ENCODE measurements at regions not wholly inside any gene's neighbourhood (a gene's known extent, or its start where the extent isn't known, plus 50 kb on each side); places are given as distances from the start of the nearest gene placed in this dataset.
"Not testable (repeated sequence)": the region's sequence is repeated elsewhere in the genome, so short reads cannot be mapped to it uniquely, and the experiment has no call there.

GRCh38 chr14:76701981-76702380, 59.3 kb upstream of the VASH1 start:
- DNase-seq: no peak
- WGBS, 5 donors: 79 to 98% (median 91%) methylated on average over 3 of the region's 3 CpGs
- Histone ChIP-seq H3K4me3 (no peak overlapping the region), H3K27ac (no peak overlapping the region), H3K9me3 (no peaks in the 10 kb centered on the region), H3K27me3 (replicated peaks in 1 of 7) (no peaks in the 10 kb centered on the region), H3K4me1 (no peaks in the 10 kb centered on the region), H3K36me3 (no peaks in the 10 kb centered on the region)
- TF ChIP-seq POLR2A (IDR thresholded peaks at IDR 0.05) (no peak), POLR2AphosphoS5 (IDR thresholded peaks at IDR 0.05) (no peak)
- TF ChIP-seq, protein P1, sequence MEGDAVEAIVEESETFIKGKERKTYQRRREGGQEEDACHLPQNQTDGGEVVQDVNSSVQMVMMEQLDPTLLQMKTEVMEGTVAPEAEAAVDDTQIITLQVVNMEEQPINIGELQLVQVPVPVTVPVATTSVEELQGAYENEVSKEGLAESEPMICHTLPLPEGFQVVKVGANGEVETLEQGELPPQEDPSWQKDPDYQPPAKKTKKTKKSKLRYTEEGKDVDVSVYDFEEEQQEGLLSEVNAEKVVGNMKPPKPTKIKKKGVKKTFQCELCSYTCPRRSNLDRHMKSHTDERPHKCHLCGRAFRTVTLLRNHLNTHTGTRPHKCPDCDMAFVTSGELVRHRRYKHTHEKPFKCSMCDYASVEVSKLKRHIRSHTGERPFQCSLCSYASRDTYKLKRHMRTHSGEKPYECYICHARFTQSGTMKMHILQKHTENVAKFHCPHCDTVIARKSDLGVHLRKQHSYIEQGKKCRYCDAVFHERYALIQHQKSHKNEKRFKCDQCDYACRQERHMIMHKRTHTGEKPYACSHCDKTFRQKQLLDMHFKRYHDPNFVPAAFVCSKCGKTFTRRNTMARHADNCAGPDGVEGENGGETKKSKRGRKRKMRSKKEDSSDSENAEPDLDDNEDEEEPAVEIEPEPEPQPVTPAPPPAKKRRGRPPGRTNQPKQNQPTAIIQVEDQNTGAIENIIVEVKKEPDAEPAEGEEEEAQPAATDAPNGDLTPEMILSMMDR (IDR thresholded peaks at IDR 0.05 in 8 of 11, conservative IDR thresholded peaks at IDR 0.05 in 3 of 11): no peak
- intact Hi-C loops (cut with DNase I; ENCODE audit: low total_unique reads): no loop called here

GRCh38 chr14:76705214-76705613, 56.1 kb upstream of the VASH1 start:
- H3K36me3 ChIP-seq: no peaks in the 10 kb centered on the region
- no peak overlapping the region for H3K27ac ChIP-seq
- TF ChIP-seq, protein P1 (IDR thresholded peaks at IDR 0.05 in 8 of 11, conservative IDR thresholded peaks at IDR 0.05 in 3 of 11): no peak
- TF ChIP-seq POLR2A (IDR thresholded peaks at IDR 0.05): no peak
- TF ChIP-seq POLR2AphosphoS5 (IDR thresholded peaks at IDR 0.05): no peak
- H3K4me1 ChIP-seq: no peaks in the 10 kb centered on the region
- intact Hi-C loops (cut with DNase I; ENCODE audit: low total_unique reads): no loop called here
- no peaks in the 10 kb centered on the region for H3K9me3 ChIP-seq
- H3K27me3 ChIP-seq (replicated peaks in 1 of 7): no peaks in the 10 kb centered on the region
- WGBS, 5 donors: 86 to 95% (median 92%) methylated on average over 6 of the region's 6 CpGs
- no peak overlapping the region for H3K4me3 ChIP-seq
- no peak for DNase-seq

GRCh38 chr14:76706207-76706606, 55.1 kb upstream of the VASH1 start:
- H3K27me3 ChIP-seq (replicated peaks in 1 of 7); DNase-seq; H3K36me3 ChIP-seq; H3K9me3 ChIP-seq; H3K4me1 ChIP-seq; intact Hi-C loops (cut with DNase I; ENCODE audit: low total_unique reads); H3K4me3 ChIP-seq; H3K27ac ChIP-seq: not testable (repeated sequence)
- 87 to 96% (median 90%) methylated on average over 2 of the region's 2 CpGs for WGBS, 5 donors

DNA sequence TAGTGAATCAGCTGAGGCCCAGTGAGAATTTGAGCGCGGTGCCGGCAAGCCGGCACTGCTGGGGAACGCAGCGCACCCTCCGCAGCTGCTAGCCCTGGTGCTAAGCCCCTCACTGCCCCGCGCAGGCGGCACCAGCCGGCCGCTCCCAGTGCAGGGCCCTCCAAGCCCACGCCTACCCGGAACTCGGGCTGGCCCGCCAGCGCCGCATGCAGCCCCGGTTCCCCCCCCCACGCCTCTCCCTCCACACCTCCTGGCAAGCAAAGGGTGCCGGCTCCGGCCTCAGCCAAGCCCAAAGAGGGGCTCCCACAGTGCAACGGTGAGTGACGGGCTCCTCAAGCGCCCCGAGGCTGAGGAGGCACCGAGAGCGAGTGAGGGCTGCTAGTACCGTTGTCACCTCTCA, 54.5 kb upstream of the VASH1 start:
- Histone ChIP-seq H3K36me3 (no peaks in the 10 kb centered on the region), H3K9me3 (no peaks in the 10 kb centered on the region), H3K27me3 (replicated peaks in 1 of 7) (no peaks in the 10 kb centered on the region), H3K4me3 (no peak overlapping the region), H3K27ac (no peak overlapping the region), H3K4me1 (peaks cover 0 to 5% (median 0%) of the 10 kb centered on the region in 6 donors)
- no peak for TF ChIP-seq POLR2AphosphoS5 (IDR thresholded peaks at IDR 0.05)
- TF ChIP-seq POLR2A (IDR thresholded peaks at IDR 0.05): no peak
- TF ChIP-seq, protein P1 (IDR thresholded peaks at IDR 0.05 in 8 of 11, conservative IDR thresholded peaks at IDR 0.05 in 3 of 11): no peak
- intact Hi-C loops (cut with DNase I; ENCODE audit: low total_unique reads): no loop called here
- DNase-seq: no peak
- WGBS, 5 donors: 89 to 94% (median 92%) methylated on average over 15 to 29 of the region's 29 CpGs

- WGBS, 5 donors: 86 to 91% (median 88%) methylated on average over 6 of the region's 6 CpGs
- Histone ChIP-seq H3K4me3 (no peak overlapping the region), H3K27me3 (replicated peaks in 1 of 7) (no peaks in the 10 kb centered on the region), H3K36me3 (no peaks in the 10 kb centered on the region), H3K9me3 (no peaks in the 10 kb centered on the region), H3K27ac (no peak overlapping the region), H3K4me1 (peaks cover 0 to 5% (median 0%) of the 10 kb centered on the region in 6 donors)
- intact Hi-C loops (cut with DNase I; ENCODE audit: low total_unique reads): no loop called here
- DNase-seq: no peak
- TF ChIP-seq POLR2AphosphoS5 (IDR thresholded peaks at IDR 0.05) (no peak), POLR2A (IDR thresholded peaks at IDR 0.05) (no peak)
- TF ChIP-seq, protein P1 (IDR thresholded peaks at IDR 0.05 in 8 of 11, conservative IDR thresholded peaks at IDR 0.05 in 3 of 11): no peak
Observed at GRCh38 chr14:76708028-76708427, 53.2 kb upstream of the VASH1 start.
